Cardiac muscle cell (in vitro differentiated cells and primary cell): ENCODE measurements at regions not wholly inside any gene's neighbourhood (a gene's known extent, or its start where the extent isn't known, plus 50 kb on each side); places are given as distances from the start of the nearest gene placed in this dataset.

ENCODE experiments used
- DNase-seq, 2 donors: peaks; one replicate each; pipeline versions ENCODE4 v3.0.0 to v3.0.0-alpha.2; 2010 to 2017; ENCODE audit warnings: low read depth in 1 of 2, low spot score in 1 of 2
- H3K27ac ChIP-seq: fragments of 200-600 bp; sonication (generic); 2 replicates; pipeline ENCODE4 v1.5.1; 2016
- H3K27me3 ChIP-seq: fragments of 200-600 bp; sonication (generic); 2 replicates; pipeline ENCODE4 v1.6.0; 2016; ENCODE audit warnings: control low read depth
- H3K36me3 ChIP-seq: fragments of 200-600 bp; sonication (generic); 2 replicates; pipeline ENCODE4 v1.5.1; 2016; ENCODE audit warnings: control low read depth
- H3K4me1 ChIP-seq: fragments of 200-600 bp; sonication (generic); 2 replicates; pipeline ENCODE4 v1.8.1; 2017; ENCODE audit warnings: low read depth, mild to moderate bottlenecking, mixed run types
- H3K4me3 ChIP-seq: fragments of 200-600 bp; sonication (generic); 2 replicates; pipeline ENCODE4 v1.5.1; 2016; ENCODE audit warnings: mild to moderate bottlenecking
- H3K9me3 ChIP-seq: fragments of 200-600 bp; sonication (generic); 2 replicates; pipeline ENCODE4 v1.5.1; 2017; ENCODE audit warnings: low read depth, mild to moderate bottlenecking, control low read depth
- CTCF ChIP-seq: IDR thresholded peaks from 2 replicates; pipeline ENCODE4 v1.5.1; 2012; ENCODE audit warnings: low read depth, mild to moderate bottlenecking, low read length

DNA sequence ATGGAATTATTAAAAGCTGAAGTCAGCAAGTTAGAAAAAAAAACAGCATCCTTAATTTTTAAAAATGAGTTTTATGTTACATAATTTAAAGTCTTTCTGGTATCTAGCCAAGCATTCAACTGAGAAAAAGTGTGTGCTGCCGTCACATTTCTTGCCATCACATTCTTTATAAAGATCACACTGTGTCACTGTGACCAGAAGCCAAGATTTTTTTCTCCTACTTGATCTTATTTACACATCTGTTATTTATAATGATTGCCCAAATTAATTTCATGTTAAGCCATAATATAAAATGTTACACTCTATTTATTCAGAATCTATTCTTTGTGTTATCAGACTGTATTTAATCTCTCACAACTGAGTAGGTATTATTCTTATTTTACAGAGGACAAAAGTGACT, 1603.7 kb downstream of the PLA2G4A start:
- TF ChIP-seq CTCF = no peak
- no peak for DNase-seq
- Histone ChIP-seq H3K4me1 (no peaks in the 10 kb centered on the region), H3K27me3 (no peaks in the 10 kb centered on the region), H3K9me3 (no peaks in the 10 kb centered on the region), H3K4me3 (no peak overlapping the region), H3K27ac (no peak overlapping the region), H3K36me3 (no peaks in the 10 kb centered on the region)

GRCh38 chr1:188433425-188433824, 1604.7 kb downstream of the PLA2G4A start:
- H3K4me3 ChIP-seq = no peak overlapping the region
- H3K36me3 ChIP-seq = no peaks in the 10 kb centered on the region
- no peak for DNase-seq
- H3K27ac ChIP-seq = no peak overlapping the region
- TF ChIP-seq CTCF = no peak
- no peaks in the 10 kb centered on the region for H3K27me3 ChIP-seq
- no peaks in the 10 kb centered on the region for H3K4me1 ChIP-seq
- no peaks in the 10 kb centered on the region for H3K9me3 ChIP-seq

DNA sequence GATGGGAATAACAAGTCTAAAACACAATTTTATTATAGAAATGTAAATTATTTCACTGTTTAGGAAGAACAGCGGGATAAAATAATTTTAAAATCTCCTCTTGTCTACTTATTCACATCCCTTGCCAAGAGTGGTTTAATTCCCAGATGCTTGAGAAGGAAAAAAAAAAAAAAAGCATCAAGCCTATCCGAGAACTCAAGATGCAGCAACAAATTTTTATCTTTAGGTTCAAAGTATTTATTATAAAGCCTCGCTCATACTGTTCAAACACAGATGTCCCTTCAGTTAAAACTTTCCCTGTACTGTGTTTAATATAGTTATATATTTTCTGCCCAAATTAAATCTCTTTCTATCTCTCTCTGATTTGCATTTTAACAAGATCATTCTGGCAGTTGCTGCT, 1615.8 kb downstream of the PLA2G4A start:
- no peak overlapping the region for H3K27ac ChIP-seq
- TF ChIP-seq CTCF = no peak
- H3K4me1 ChIP-seq = no peaks in the 10 kb centered on the region
- no peak overlapping the region for H3K4me3 ChIP-seq
- DNase-seq = no peak
- H3K27me3 ChIP-seq = no peaks in the 10 kb centered on the region
- no peaks in the 10 kb centered on the region for H3K9me3 ChIP-seq
- H3K36me3 ChIP-seq = no peaks in the 10 kb centered on the region

DNA sequence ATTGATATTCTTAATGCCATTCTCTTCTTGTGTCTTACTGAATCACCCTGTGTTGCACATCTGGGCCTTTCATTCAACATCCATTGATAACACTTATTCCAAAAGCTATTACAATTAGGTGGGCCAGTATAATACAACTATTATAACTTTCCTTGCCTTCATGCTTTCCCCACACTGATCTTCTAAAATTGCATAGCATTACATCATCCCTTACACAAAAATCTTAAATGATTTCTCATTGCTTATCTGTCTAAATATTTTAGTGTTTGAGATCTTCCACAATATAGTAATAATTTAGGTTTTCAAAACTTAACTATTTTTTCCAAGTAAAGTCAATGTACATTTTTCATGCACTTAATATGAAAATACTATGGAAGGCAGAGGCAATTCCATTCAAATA, 1634.1 kb downstream of the PLA2G4A start:
- no peaks in the 10 kb centered on the region for H3K36me3 ChIP-seq
- H3K27me3 ChIP-seq = no peaks in the 10 kb centered on the region
- no peak for TF ChIP-seq CTCF

GRCh38 chr1:188463919-188464318, 1635.2 kb downstream of the PLA2G4A start:
- no peak for DNase-seq
- no peaks in the 10 kb centered on the region for H3K36me3 ChIP-seq
- H3K4me1 ChIP-seq = no peaks in the 10 kb centered on the region
- TF ChIP-seq CTCF = no peak
- no peak overlapping the region for H3K4me3 ChIP-seq
- H3K27me3 ChIP-seq = no peaks in the 10 kb centered on the region
- no peak overlapping the region for H3K27ac ChIP-seq
- H3K9me3 ChIP-seq = no peaks in the 10 kb centered on the region

More for the DNA sequence above, 1634.1 kb downstream of the PLA2G4A start:
- H3K4me3 ChIP-seq = no peak overlapping the region
- H3K27ac ChIP-seq = no peak overlapping the region
- no peaks in the 10 kb centered on the region for H3K9me3 ChIP-seq
- no peak for DNase-seq
- H3K4me1 ChIP-seq = no peaks in the 10 kb centered on the region

DNA sequence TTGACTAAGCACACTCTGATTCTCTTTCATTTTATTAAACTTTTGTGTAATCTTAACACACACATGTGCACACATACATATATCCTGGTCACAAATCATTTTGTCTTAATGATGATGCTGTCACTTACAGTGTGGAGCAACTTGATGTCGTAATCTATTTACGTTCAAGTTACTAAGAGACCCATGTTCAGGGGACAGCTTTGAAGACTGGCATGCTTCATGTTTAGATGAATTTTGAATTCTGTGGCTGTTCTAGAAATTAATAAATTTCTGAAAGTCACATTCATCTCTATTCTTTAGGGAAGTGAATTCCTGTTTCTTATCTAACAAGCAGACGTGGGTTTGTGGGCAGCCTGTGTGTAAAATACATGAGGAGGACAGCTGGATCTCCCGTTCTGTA, 1637.8 kb downstream of the PLA2G4A start:
- Histone ChIP-seq H3K9me3 (no peaks in the 10 kb centered on the region), H3K4me1 (no peaks in the 10 kb centered on the region), H3K27ac (no peak overlapping the region), H3K36me3 (no peaks in the 10 kb centered on the region), H3K27me3 (no peaks in the 10 kb centered on the region), H3K4me3 (no peak overlapping the region)
- TF ChIP-seq CTCF = no peak
- DNase-seq = no peak
